HPDE6-E6E7 (cell line): ENCODE measurements at regions not wholly inside any gene's neighbourhood (a gene's known extent, or its start where the extent isn't known, plus 50 kb on each side); places are given as distances from the start of the nearest gene placed in this dataset.
"Not testable (repeated sequence)": the region's sequence is repeated elsewhere in the genome, so short reads cannot be mapped to it uniquely, and the experiment has no call there.

ENCODE experiments used
- DNase-seq: peaks from one replicate; pipeline ENCODE4 v3.0.0; 2011; ENCODE audit warnings: missing footprints; ENCODE audit errors: extremely low spot score

GRCh38 chr20:23151008-23151703, 65.0 kb upstream of the CD93 start:
- no peak for DNase-seq

GRCh38 chr20:23150304-23151007, 64.3 kb upstream of the CD93 start:
- no peak for DNase-seq

GRCh38 chr20:23149623-23150279, 63.6 kb upstream of the CD93 start:
- no peak for DNase-seq

GRCh38 chr20:23148731-23149570, 62.8 kb upstream of the CD93 start:
- no peak for DNase-seq

- DNase-seq = no peak
Observed at GRCh38 chr20:23147964-23148730, 62.0 kb upstream of the CD93 start.

GRCh38 chr20:23147647-23147963, 61.5 kb upstream of the CD93 start:
- no peak for DNase-seq

- DNase-seq = no peak
Observed at GRCh38 chr20:23146857-23147637, 60.9 kb upstream of the CD93 start.

- DNase-seq = no peak
Observed at GRCh38 chr20:23146181-23146580, 60.1 kb upstream of the CD93 start.

GRCh38 chr20:23145281-23145700, 59.2 kb upstream of the CD93 start:
- DNase-seq = no peak

GRCh38 chr20:23144856-23145255, 58.7 kb upstream of the CD93 start:
- no peak for DNase-seq

GRCh38 chr20:23143986-23144690, 58.0 kb upstream of the CD93 start:
- no peak for DNase-seq

GRCh38 chr20:23143098-23143497, 57.0 kb upstream of the CD93 start:
- peak; percentile 86 for DNase-seq

- DNase-seq = no peak
Observed at GRCh38 chr20:23142162-23143050, 56.3 kb upstream of the CD93 start.

GRCh38 chr20:23141450-23142161, 55.5 kb upstream of the CD93 start:
- DNase-seq = no peak

GRCh38 chr20:23140991-23141390, 54.9 kb upstream of the CD93 start:
- no peak for DNase-seq

- DNase-seq = not testable (repeated sequence)
Observed at GRCh38 chr20:23139984-23140383, 53.9 kb upstream of the CD93 start.

- peak; percentile 92 for DNase-seq
Observed at GRCh38 chr20:23139524-23139923, 53.4 kb upstream of the CD93 start.

GRCh38 chr20:23138682-23139081, 52.6 kb upstream of the CD93 start:
- DNase-seq = no peak
